Smooth muscle cell (in vitro differentiated cells): ENCODE measurements at regions not wholly inside any gene's neighbourhood (a gene's known extent, or its start where the extent isn't known, plus 50 kb on each side); places are given as distances from the start of the nearest gene placed in this dataset.

ENCODE experiments used
- DNase-seq: peaks from one replicate; lab custom pipeline; 2025; ENCODE audit not compliant: unreplicated experiment; lab: John Stamatoyannopoulos, UW
- H2AFZ ChIP-seq: fragments of 200-600 bp; sonication (generic); 2 replicates; pipeline ENCODE4 v1.6.0; 2016; ENCODE audit warnings: antibody characterized with exemption, low read depth, mild to moderate bottlenecking
- H3F3A ChIP-seq: fragments of 200-600 bp; sonication (generic); 2 replicates; pipeline ENCODE4 v1.6.0; 2017; ENCODE audit warnings: antibody characterized with exemption, low read depth
- H3K27ac ChIP-seq: fragments of 200-600 bp; sonication (generic); 2 replicates; pipeline ENCODE4 v1.5.1; 2016; ENCODE audit warnings: low read depth, mild to moderate bottlenecking
- H3K27me3 ChIP-seq: fragments of 200-600 bp; sonication (generic); 2 replicates; pipeline ENCODE4 v1.6.1; 2016; ENCODE audit warnings: low read depth, mild to moderate bottlenecking
- H3K36me3 ChIP-seq: fragments of 200-600 bp; sonication (generic); 2 replicates; pipeline ENCODE4 v1.5.1; 2016; ENCODE audit warnings: low read depth
- H3K4me1 ChIP-seq: fragments of 200-600 bp; sonication (generic); 2 replicates; pipeline ENCODE4 v1.5.1; 2016; ENCODE audit warnings: low read depth
- H3K4me2 ChIP-seq: fragments of 200-600 bp; sonication (generic); 2 replicates; pipeline ENCODE4 v1.6.0; 2016; ENCODE audit warnings: mild to moderate bottlenecking
- H3K4me3 ChIP-seq: fragments of 200-600 bp; sonication (generic); 2 replicates; pipeline ENCODE4 v1.5.1; 2016; ENCODE audit warnings: mild to moderate bottlenecking
- H3K79me2 ChIP-seq: fragments of 200-600 bp; sonication (generic); 2 replicates; pipeline ENCODE4 v1.6.0; 2016; ENCODE audit warnings: low read depth, mild to moderate bottlenecking
- H3K9ac ChIP-seq: fragments of 200-600 bp; sonication (generic); 2 replicates; pipeline ENCODE4 v1.6.0; 2016; ENCODE audit warnings: low read depth
- H3K9me3 ChIP-seq: fragments of 200-600 bp; sonication (generic); replicated peaks from 2 replicates; pipeline ENCODE4 v1.5.1; 2016; ENCODE audit warnings: low read depth
- H4K20me1 ChIP-seq: fragments of 200-600 bp; sonication (generic); 2 replicates; pipeline ENCODE4 v1.6.0; 2016; ENCODE audit warnings: low read depth
- CTCF ChIP-seq: fragments of 200-600 bp; sonication (generic); IDR thresholded peaks from 2 replicates; pipeline ENCODE4 v1.5.1; 2017; ENCODE audit warnings: borderline replicate concordance, mild to moderate bottlenecking, antibody characterized with exemption; ENCODE audit not compliant: insufficient read depth, poor library complexity, severe bottlenecking
- WGBS: methylation state at CpG from one replicate; pipeline ENCODE4 v1.1.7; 2016; ENCODE audit warnings: low lambda C conversion rate; 5-methylcytosine and 5-hydroxymethylcytosine counted together

GRCh38 chr1:185593271-185593670 lies 140.9 kb upstream of the HMCN1 start:
- no peak overlapping the region for H3K4me2 ChIP-seq
- no peaks in the 10 kb centered on the region for H3K9me3 ChIP-seq
- no peak overlapping the region for H3K4me3 ChIP-seq
- no peak for TF ChIP-seq CTCF
- no peaks in the 10 kb centered on the region for H3F3A ChIP-seq
- H4K20me1 ChIP-seq = no peaks in the 10 kb centered on the region
- H2AFZ ChIP-seq = no peak overlapping the region
- no peak overlapping the region for H3K27ac ChIP-seq
- no peaks in the 10 kb centered on the region for H3K79me2 ChIP-seq
- H3K9ac ChIP-seq = no peak overlapping the region
- WGBS = 50% methylated on average over 1 of the region's 1 CpG
- H3K27me3 ChIP-seq = no peaks in the 10 kb centered on the region
- no peak for DNase-seq
- no peaks in the 10 kb centered on the region for H3K36me3 ChIP-seq
- peaks cover 3% of the 10 kb centered on the region for H3K4me1 ChIP-seq

- no peaks in the 10 kb centered on the region for H3K4me1 ChIP-seq
- no peaks in the 10 kb centered on the region for H4K20me1 ChIP-seq
- TF ChIP-seq CTCF = no peak
- H3K9me3 ChIP-seq = no peaks in the 10 kb centered on the region
- H3K79me2 ChIP-seq = no peaks in the 10 kb centered on the region
- no peak for DNase-seq
- H3K27me3 ChIP-seq = no peaks in the 10 kb centered on the region
- no peak overlapping the region for H3K9ac ChIP-seq
- H3K27ac ChIP-seq = no peak overlapping the region
- no peak overlapping the region for H2AFZ ChIP-seq
- no peak overlapping the region for H3K4me3 ChIP-seq
- no peaks in the 10 kb centered on the region for H3K36me3 ChIP-seq
- no peaks in the 10 kb centered on the region for H3F3A ChIP-seq
- H3K4me2 ChIP-seq = no peak overlapping the region
- 85% methylated on average over 8 of the region's 8 CpGs for WGBS
Measured at GRCh38 chr1:185585770-185586169, 148.4 kb upstream of the HMCN1 start.

GRCh38 chr1:185581961-185582725 lies 152.0 kb upstream of the HMCN1 start:
- no peak for TF ChIP-seq CTCF
- Histone ChIP-seq H3K9ac (no peak overlapping the region), H3K79me2 (no peaks in the 10 kb centered on the region), H3K27me3 (no peaks in the 10 kb centered on the region), H4K20me1 (no peaks in the 10 kb centered on the region), H3K4me1 (no peaks in the 10 kb centered on the region), H3K9me3 (peaks cover 8% of the 10 kb centered on the region), H3K36me3 (no peaks in the 10 kb centered on the region), H3K4me3 (no peak overlapping the region), H3K27ac (no peak overlapping the region), H3K4me2 (no peak overlapping the region), H2AFZ (no peak overlapping the region), H3F3A (no peaks in the 10 kb centered on the region)
- DNase-seq = no peak
- WGBS = 94% methylated on average over 4 of the region's 4 CpGs

GRCh38 chr1:185581020-185581419 lies 153.2 kb upstream of the HMCN1 start:
- H3F3A ChIP-seq = no peaks in the 10 kb centered on the region
- H3K4me3 ChIP-seq = no peak overlapping the region
- H3K27ac ChIP-seq = no peak overlapping the region
- WGBS = 97% methylated on average over 2 of the region's 2 CpGs
- H3K4me2 ChIP-seq = no peak overlapping the region
- H4K20me1 ChIP-seq = no peaks in the 10 kb centered on the region
- H3K9me3 ChIP-seq = peaks cover 8% of the 10 kb centered on the region
- H3K27me3 ChIP-seq = no peaks in the 10 kb centered on the region
- TF ChIP-seq CTCF = no peak
- H3K4me1 ChIP-seq = no peaks in the 10 kb centered on the region
- H3K9ac ChIP-seq = no peak overlapping the region
- no peak for DNase-seq
- no peak overlapping the region for H2AFZ ChIP-seq
- H3K79me2 ChIP-seq = no peaks in the 10 kb centered on the region
- H3K36me3 ChIP-seq = no peaks in the 10 kb centered on the region
